ENCODE measurements at regions not wholly inside any gene's neighbourhood (a gene's known extent, or its start where the extent isn't known, plus 50 kb on each side); places are given as distances from the start of the nearest gene placed in this dataset.

DNA sequence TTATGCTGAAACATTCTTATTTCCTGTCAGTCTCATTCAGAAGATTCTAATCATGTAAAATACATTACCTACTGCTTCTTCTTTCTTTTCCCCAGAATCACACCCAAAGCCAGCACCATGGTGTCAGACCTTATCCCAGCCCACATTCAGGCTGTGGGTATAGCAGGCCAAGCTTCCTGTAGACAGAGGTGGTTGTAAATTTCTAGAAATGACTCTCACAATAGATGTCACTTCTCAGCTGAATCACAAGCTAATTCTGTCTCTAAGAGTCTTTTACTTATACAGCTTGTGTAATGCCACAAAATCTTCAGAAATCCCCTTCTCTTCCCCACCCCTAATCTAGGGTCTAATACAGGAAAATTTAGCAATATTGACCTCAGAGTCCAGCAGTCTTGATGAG is 239.6 kb downstream of the PARM1 start:
- TF ChIP-seq EZH2 (IDR thresholded peaks at IDR 0.05; ENCODE audit: borderline replicate concordance, insufficient read depth, low read depth, low read length, poor library complexity, severe bottlenecking) = no peak
- TF ChIP-seq, protein P1, sequence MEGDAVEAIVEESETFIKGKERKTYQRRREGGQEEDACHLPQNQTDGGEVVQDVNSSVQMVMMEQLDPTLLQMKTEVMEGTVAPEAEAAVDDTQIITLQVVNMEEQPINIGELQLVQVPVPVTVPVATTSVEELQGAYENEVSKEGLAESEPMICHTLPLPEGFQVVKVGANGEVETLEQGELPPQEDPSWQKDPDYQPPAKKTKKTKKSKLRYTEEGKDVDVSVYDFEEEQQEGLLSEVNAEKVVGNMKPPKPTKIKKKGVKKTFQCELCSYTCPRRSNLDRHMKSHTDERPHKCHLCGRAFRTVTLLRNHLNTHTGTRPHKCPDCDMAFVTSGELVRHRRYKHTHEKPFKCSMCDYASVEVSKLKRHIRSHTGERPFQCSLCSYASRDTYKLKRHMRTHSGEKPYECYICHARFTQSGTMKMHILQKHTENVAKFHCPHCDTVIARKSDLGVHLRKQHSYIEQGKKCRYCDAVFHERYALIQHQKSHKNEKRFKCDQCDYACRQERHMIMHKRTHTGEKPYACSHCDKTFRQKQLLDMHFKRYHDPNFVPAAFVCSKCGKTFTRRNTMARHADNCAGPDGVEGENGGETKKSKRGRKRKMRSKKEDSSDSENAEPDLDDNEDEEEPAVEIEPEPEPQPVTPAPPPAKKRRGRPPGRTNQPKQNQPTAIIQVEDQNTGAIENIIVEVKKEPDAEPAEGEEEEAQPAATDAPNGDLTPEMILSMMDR (IDR thresholded peaks at IDR 0.05) = no peak
